ENCODE measurements at regions not wholly inside any gene's neighbourhood (a gene's known extent, or its start where the extent isn't known, plus 50 kb on each side); places are given as distances from the start of the nearest gene placed in this dataset.

- H3K27me3 Mint-ChIP-seq: no peaks in the 10 kb centered on the region
- H3K36me3 Mint-ChIP-seq: no peaks in the 10 kb centered on the region
- H3K9me3 Mint-ChIP-seq: peaks cover 5% of the 10 kb centered on the region
- no peaks in the 10 kb centered on the region for H3K4me1 Mint-ChIP-seq (ENCODE audit: low read depth)
- no peak for DNase-seq
- ChIA-PET POLR2A (no interaction called here), CTCF (no interaction called here)
- intact Hi-C loops (cut with micrococcal nuclease): no loop called here
- no peak overlapping the region for H3K27ac Mint-ChIP-seq
- H3K4me3 Mint-ChIP-seq: no peak overlapping the region
These were observed 339.6 kb upstream of the ANO3 start for GRCh38 chr11:25992294-25992693.

DNA sequence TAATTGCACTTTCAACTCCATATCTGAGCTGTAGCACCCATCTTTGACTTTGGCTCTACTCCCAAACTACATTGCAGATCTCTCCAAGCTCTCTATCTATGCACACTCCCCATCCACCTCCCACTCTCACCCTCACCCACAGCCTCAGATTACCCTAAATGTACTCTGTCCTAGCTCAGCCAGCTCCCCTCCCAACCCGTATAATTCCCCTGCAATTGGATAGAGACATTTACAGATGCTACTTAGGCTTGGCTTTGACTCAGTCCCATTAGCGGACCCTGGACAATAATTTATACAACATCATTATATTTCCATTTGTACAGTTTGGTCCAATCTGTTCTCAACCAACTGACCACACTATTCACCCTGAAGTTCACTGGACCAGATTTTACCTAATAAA is 338.9 kb upstream of the ANO3 start:
- DNase-seq: no peak
- Mint-ChIP-seq H3K4me3 (no peak overlapping the region), H3K27ac (no peak overlapping the region), H3K36me3 (no peaks in the 10 kb centered on the region), H3K9me3 (peaks cover 5% of the 10 kb centered on the region), H3K4me1 (ENCODE audit: low read depth) (no peaks in the 10 kb centered on the region), H3K27me3 (no peaks in the 10 kb centered on the region)
- intact Hi-C loops (cut with micrococcal nuclease): no loop called here
- ChIA-PET POLR2A (no interaction called here), CTCF (no interaction called here)

DNA sequence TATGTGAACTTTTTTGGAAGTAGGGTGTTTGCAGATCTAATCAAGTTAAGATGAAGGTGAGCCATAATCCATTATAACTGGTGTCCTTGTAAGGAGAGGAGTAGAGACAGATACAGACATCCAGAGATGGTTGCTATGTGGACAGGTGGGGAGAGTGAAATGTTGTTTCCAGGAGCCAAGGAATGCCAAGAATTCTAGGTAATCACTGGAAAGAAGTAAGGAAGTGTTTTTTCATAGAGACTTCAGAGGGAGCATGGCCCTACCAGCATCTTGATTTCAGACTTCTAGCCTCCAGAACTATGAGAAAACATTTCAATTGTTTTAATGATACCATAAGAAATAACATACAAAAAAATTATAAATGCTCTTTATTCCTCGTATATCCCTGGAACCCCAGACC is 320.5 kb upstream of the ANO3 start:
- no peaks in the 10 kb centered on the region for H3K4me1 Mint-ChIP-seq (ENCODE audit: low read depth)
- intact Hi-C loops (cut with micrococcal nuclease): no loop called here
- no peak overlapping the region for H3K27ac Mint-ChIP-seq
- DNase-seq: no peak
- no peaks in the 10 kb centered on the region for H3K27me3 Mint-ChIP-seq
- H3K4me3 Mint-ChIP-seq: no peak overlapping the region
- H3K36me3 Mint-ChIP-seq: no peaks in the 10 kb centered on the region
- ChIA-PET CTCF (no interaction called here), POLR2A (no interaction called here)
- peaks cover 12% of the 10 kb centered on the region for H3K9me3 Mint-ChIP-seq

- intact Hi-C loops (cut with micrococcal nuclease): no loop called here
- ChIA-PET CTCF (no interaction called here), POLR2A (no interaction called here)
- H3K9me3 Mint-ChIP-seq: peaks cover 10% of the 10 kb centered on the region
- no peaks in the 10 kb centered on the region for H3K4me1 Mint-ChIP-seq (ENCODE audit: low read depth)
- no peak overlapping the region for H3K4me3 Mint-ChIP-seq
- H3K27ac Mint-ChIP-seq: no peak overlapping the region
- no peak for DNase-seq
- no peaks in the 10 kb centered on the region for H3K27me3 Mint-ChIP-seq
- H3K36me3 Mint-ChIP-seq: no peaks in the 10 kb centered on the region
These were observed 317.3 kb upstream of the ANO3 start for GRCh38 chr11:26014456-26015115.

- H3K4me3 Mint-ChIP-seq: no peak overlapping the region
- intact Hi-C loops (cut with micrococcal nuclease): no loop called here
- ChIA-PET CTCF (no interaction called here), POLR2A (no interaction called here)
- peaks cover 7% of the 10 kb centered on the region for H3K9me3 Mint-ChIP-seq
- H3K27ac Mint-ChIP-seq: no peak overlapping the region
- no peaks in the 10 kb centered on the region for H3K4me1 Mint-ChIP-seq (ENCODE audit: low read depth)
- DNase-seq: no peak
- no peaks in the 10 kb centered on the region for H3K27me3 Mint-ChIP-seq
- H3K36me3 Mint-ChIP-seq: no peaks in the 10 kb centered on the region
These were observed 314.5 kb upstream of the ANO3 start for GRCh38 chr11:26017322-26017860.

- Mint-ChIP-seq H3K9me3 (peaks cover 7% of the 10 kb centered on the region), H3K27me3 (no peaks in the 10 kb centered on the region), H3K36me3 (no peaks in the 10 kb centered on the region), H3K27ac (no peak overlapping the region), H3K4me3 (no peak overlapping the region), H3K4me1 (ENCODE audit: low read depth) (no peaks in the 10 kb centered on the region)
- POLR2A ChIA-PET: no interaction called here
- intact Hi-C loops (cut with micrococcal nuclease): no loop called here
- CTCF ChIA-PET: no interaction called here
- DNase-seq: no peak
These were observed 314.0 kb upstream of the ANO3 start for GRCh38 chr11:26017903-26018302.

DNA sequence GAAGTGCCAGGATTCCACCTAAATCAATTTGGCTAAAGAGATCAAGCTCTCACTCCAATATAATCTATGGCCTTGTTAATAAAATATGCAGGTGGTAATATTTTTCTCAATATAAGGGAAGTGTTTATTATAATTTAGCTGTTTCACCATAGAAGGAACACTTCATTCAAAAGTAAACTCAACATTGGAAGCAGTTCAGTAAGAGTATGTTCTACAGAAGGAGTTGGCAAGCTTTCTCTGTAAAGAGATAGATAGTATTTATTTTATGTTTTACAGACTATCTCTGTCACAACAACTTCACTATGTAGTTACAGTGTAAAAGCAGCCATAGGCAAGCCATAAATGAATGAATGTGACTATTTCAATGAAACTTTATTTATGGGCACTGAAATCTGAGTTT is 313.6 kb upstream of the ANO3 start:
- intact Hi-C loops (cut with micrococcal nuclease): no loop called here
- H3K27ac Mint-ChIP-seq: no peak overlapping the region
- H3K36me3 Mint-ChIP-seq: no peaks in the 10 kb centered on the region
- DNase-seq: no peak
- no peak overlapping the region for H3K4me3 Mint-ChIP-seq
- ChIA-PET POLR2A (no interaction called here), CTCF (no interaction called here)
- H3K9me3 Mint-ChIP-seq: peaks cover 5% of the 10 kb centered on the region
- H3K4me1 Mint-ChIP-seq (ENCODE audit: low read depth): no peaks in the 10 kb centered on the region
- no peaks in the 10 kb centered on the region for H3K27me3 Mint-ChIP-seq

- intact Hi-C loops (cut with micrococcal nuclease): no loop called here
- Mint-ChIP-seq H3K27me3 (no peaks in the 10 kb centered on the region), H3K4me3 (no peak overlapping the region), H3K36me3 (no peaks in the 10 kb centered on the region), H3K27ac (no peak overlapping the region), H3K9me3 (peaks cover 6% of the 10 kb centered on the region), H3K4me1 (ENCODE audit: low read depth) (no peaks in the 10 kb centered on the region)
- no peak for DNase-seq
- ChIA-PET CTCF (no interaction called here), POLR2A (no interaction called here)
These were observed 312.5 kb upstream of the ANO3 start for GRCh38 chr11:26019386-26019785.

GRCh38 chr11:26021017-26021416 is 310.9 kb upstream of the ANO3 start:
- Mint-ChIP-seq H3K27me3 (no peaks in the 10 kb centered on the region), H3K27ac (no peak overlapping the region), H3K4me1 (ENCODE audit: low read depth) (no peaks in the 10 kb centered on the region), H3K36me3 (no peaks in the 10 kb centered on the region), H3K9me3 (peaks cover 13% of the 10 kb centered on the region), H3K4me3 (no peak overlapping the region)
- intact Hi-C loops (cut with micrococcal nuclease): no loop called here
- DNase-seq: no peak
- ChIA-PET POLR2A (no interaction called here), CTCF (no interaction called here)

GRCh38 chr11:26023057-26023456 is 308.9 kb upstream of the ANO3 start:
- DNase-seq: no peak
- H3K4me3 Mint-ChIP-seq: no peak overlapping the region
- no peaks in the 10 kb centered on the region for H3K27me3 Mint-ChIP-seq
- H3K9me3 Mint-ChIP-seq: peaks cover 10% of the 10 kb centered on the region
- H3K36me3 Mint-ChIP-seq: no peaks in the 10 kb centered on the region
- no peak overlapping the region for H3K27ac Mint-ChIP-seq
- ChIA-PET POLR2A (no interaction called here), CTCF (no interaction called here)
- H3K4me1 Mint-ChIP-seq (ENCODE audit: low read depth): no peaks in the 10 kb centered on the region
- intact Hi-C loops (cut with micrococcal nuclease): no loop called here

DNA sequence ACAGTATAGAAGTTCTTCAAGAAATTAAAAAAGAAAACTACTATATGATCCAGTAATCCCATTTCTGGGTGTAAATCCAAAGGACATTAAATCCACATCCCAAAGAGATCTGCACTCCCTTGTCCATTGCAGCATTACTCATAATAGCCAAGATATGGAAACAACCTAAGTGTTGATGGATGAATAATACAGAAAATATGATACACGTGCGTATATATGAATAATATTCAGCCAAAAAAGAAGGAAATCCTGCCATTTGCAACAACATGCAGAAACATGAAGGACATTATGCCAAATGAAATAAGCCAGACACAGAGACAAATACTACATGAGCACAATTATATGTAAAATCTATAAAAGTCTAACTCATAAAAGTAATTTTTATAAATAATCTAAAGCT is 306.3 kb upstream of the ANO3 start:
- DNase-seq: no peak
- Mint-ChIP-seq H3K27me3 (no peaks in the 10 kb centered on the region), H3K4me1 (ENCODE audit: low read depth) (no peaks in the 10 kb centered on the region), H3K27ac (no peak overlapping the region), H3K36me3 (no peaks in the 10 kb centered on the region), H3K4me3 (no peak overlapping the region), H3K9me3 (peaks cover 18% of the 10 kb centered on the region)
- ChIA-PET POLR2A (no interaction called here), CTCF (no interaction called here)
- intact Hi-C loops (cut with micrococcal nuclease): no loop called here

GRCh38 chr11:26026078-26026477 is 305.9 kb upstream of the ANO3 start:
- ChIA-PET POLR2A (no interaction called here), CTCF (no interaction called here)
- intact Hi-C loops (cut with micrococcal nuclease): no loop called here
- no peak for DNase-seq
- Mint-ChIP-seq H3K4me3 (no peak overlapping the region), H3K4me1 (ENCODE audit: low read depth) (no peaks in the 10 kb centered on the region), H3K9me3 (peaks cover 18% of the 10 kb centered on the region), H3K36me3 (no peaks in the 10 kb centered on the region), H3K27ac (no peak overlapping the region), H3K27me3 (no peaks in the 10 kb centered on the region)

DNA sequence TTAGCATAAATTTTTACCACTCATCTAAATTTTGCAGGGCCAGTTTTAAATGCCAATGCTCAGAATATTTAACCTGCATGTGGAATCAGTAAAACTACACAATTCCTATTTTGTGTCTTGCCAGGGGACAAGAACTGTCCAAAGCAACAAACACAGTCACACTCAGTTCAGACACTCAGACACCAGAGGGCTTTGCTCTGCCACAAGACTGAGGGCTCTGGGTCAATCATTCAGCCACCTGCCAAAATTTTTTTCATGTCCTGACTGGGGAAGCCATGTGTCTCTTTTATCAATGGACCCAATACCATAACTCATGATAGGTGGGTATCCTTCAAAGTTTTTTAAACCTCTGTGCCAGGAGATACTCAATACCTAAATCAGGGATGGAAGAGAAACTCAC is 304.0 kb upstream of the ANO3 start:
- Mint-ChIP-seq H3K4me3 (no peak overlapping the region), H3K9me3 (peaks cover 18% of the 10 kb centered on the region), H3K36me3 (no peaks in the 10 kb centered on the region), H3K27ac (no peak overlapping the region), H3K27me3 (no peaks in the 10 kb centered on the region), H3K4me1 (ENCODE audit: low read depth) (no peaks in the 10 kb centered on the region)
- CTCF ChIA-PET: no interaction called here
- POLR2A ChIA-PET: no interaction called here
- intact Hi-C loops (cut with micrococcal nuclease): no loop called here
- DNase-seq: no peak

All from activated CD4-positive, alpha-beta memory T cell treated with anti-CD3 and anti-CD28 coated beads for 36 hours (primary cell).